ENCODE measurements at regions not wholly inside any gene's neighbourhood (a gene's known extent, or its start where the extent isn't known, plus 50 kb on each side); places are given as distances from the start of the nearest gene placed in this dataset.

DNA sequence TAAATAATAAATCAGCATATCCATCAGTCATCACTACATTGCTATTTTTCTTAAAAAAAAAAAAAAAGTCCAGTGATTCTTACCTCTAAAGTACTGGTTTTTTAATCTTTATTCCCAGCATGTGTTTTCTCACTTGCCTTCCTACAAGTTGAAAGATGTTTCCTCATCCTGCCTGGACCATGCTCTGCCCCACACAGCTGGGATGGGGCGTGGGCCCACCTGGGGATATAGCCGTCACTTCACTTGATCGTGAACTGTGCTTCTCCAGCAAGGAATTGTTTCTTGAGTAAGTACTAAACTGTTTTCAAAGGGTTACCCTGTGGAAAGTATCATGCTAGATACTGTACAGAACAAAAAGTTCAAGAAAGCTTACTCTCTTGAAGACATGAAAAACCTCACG lies 212.6 kb upstream of the HTR1E start:
- Mint-ChIP-seq H3K27me3 (ENCODE audit: unreplicated experiment) (no peaks in the 10 kb centered on the region), H3K27ac (ENCODE audit: unreplicated experiment) (no peak overlapping the region), H3K9me3 (ENCODE audit: unreplicated experiment) (peaks cover 4% of the 10 kb centered on the region), H3K4me1 (ENCODE audit: unreplicated experiment) (peaks cover 14% of the 10 kb centered on the region), H3K4me3 (ENCODE audit: unreplicated experiment) (no peak overlapping the region), H3K36me3 (ENCODE audit: unreplicated experiment) (no peaks in the 10 kb centered on the region)
- TF ChIP-seq, protein P1, sequence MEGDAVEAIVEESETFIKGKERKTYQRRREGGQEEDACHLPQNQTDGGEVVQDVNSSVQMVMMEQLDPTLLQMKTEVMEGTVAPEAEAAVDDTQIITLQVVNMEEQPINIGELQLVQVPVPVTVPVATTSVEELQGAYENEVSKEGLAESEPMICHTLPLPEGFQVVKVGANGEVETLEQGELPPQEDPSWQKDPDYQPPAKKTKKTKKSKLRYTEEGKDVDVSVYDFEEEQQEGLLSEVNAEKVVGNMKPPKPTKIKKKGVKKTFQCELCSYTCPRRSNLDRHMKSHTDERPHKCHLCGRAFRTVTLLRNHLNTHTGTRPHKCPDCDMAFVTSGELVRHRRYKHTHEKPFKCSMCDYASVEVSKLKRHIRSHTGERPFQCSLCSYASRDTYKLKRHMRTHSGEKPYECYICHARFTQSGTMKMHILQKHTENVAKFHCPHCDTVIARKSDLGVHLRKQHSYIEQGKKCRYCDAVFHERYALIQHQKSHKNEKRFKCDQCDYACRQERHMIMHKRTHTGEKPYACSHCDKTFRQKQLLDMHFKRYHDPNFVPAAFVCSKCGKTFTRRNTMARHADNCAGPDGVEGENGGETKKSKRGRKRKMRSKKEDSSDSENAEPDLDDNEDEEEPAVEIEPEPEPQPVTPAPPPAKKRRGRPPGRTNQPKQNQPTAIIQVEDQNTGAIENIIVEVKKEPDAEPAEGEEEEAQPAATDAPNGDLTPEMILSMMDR (IDR thresholded peaks at IDR 0.05): no peak
- DNase-seq (ENCODE audit: extremely low spot score, unreplicated experiment): no peak

- TF ChIP-seq, protein P1 (IDR thresholded peaks at IDR 0.05): no peak
- H3K9me3 Mint-ChIP-seq (ENCODE audit: unreplicated experiment): no peaks in the 10 kb centered on the region
- H3K27me3 Mint-ChIP-seq (ENCODE audit: unreplicated experiment): no peaks in the 10 kb centered on the region
- H3K27ac Mint-ChIP-seq (ENCODE audit: unreplicated experiment): no peak overlapping the region
- H3K36me3 Mint-ChIP-seq (ENCODE audit: unreplicated experiment): no peaks in the 10 kb centered on the region
- DNase-seq (ENCODE audit: extremely low spot score, unreplicated experiment): no peak
- H3K4me3 Mint-ChIP-seq (ENCODE audit: unreplicated experiment): no peak overlapping the region
- peaks cover 14% of the 10 kb centered on the region for H3K4me1 Mint-ChIP-seq (ENCODE audit: unreplicated experiment)
These were observed 213.6 kb upstream of the HTR1E start for GRCh38 chr6:86723729-86724128.

DNA sequence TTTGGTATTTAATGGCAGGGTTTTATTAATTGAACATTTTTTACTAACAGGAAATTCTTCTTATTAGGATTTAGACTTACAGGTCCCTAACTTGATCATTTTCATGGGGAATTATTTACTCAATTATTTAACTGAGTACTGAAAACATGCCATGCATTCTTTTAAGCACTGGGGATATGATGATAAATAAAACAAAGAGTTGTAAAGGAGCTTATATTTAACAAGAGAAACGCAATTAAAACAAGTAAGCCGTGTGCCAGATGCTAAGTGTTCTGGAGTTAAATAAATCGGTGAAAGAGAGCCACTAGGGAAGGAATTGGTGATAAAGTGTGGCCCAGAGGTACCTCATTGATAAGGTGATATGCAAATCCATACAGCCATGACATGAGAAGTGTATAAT lies 214.2 kb upstream of the HTR1E start:
- Mint-ChIP-seq H3K36me3 (ENCODE audit: unreplicated experiment) (no peaks in the 10 kb centered on the region), H3K9me3 (ENCODE audit: unreplicated experiment) (no peaks in the 10 kb centered on the region), H3K4me3 (ENCODE audit: unreplicated experiment) (no peak overlapping the region), H3K27ac (ENCODE audit: unreplicated experiment) (no peak overlapping the region), H3K4me1 (ENCODE audit: unreplicated experiment) (peaks cover 14% of the 10 kb centered on the region), H3K27me3 (ENCODE audit: unreplicated experiment) (no peaks in the 10 kb centered on the region)
- no peak for DNase-seq (ENCODE audit: extremely low spot score, unreplicated experiment)
- TF ChIP-seq, protein P1 (IDR thresholded peaks at IDR 0.05): no peak

- no peak overlapping the region for H3K27ac Mint-ChIP-seq (ENCODE audit: unreplicated experiment)
- H3K9me3 Mint-ChIP-seq (ENCODE audit: unreplicated experiment): no peaks in the 10 kb centered on the region
- H3K36me3 Mint-ChIP-seq (ENCODE audit: unreplicated experiment): no peaks in the 10 kb centered on the region
- H3K4me1 Mint-ChIP-seq (ENCODE audit: unreplicated experiment): peaks cover 14% of the 10 kb centered on the region
- DNase-seq (ENCODE audit: extremely low spot score, unreplicated experiment): no peak
- no peaks in the 10 kb centered on the region for H3K27me3 Mint-ChIP-seq (ENCODE audit: unreplicated experiment)
- TF ChIP-seq, protein P1 (IDR thresholded peaks at IDR 0.05): no peak
- no peak overlapping the region for H3K4me3 Mint-ChIP-seq (ENCODE audit: unreplicated experiment)
These were observed 215.2 kb upstream of the HTR1E start for GRCh38 chr6:86722131-86722530.

DNA sequence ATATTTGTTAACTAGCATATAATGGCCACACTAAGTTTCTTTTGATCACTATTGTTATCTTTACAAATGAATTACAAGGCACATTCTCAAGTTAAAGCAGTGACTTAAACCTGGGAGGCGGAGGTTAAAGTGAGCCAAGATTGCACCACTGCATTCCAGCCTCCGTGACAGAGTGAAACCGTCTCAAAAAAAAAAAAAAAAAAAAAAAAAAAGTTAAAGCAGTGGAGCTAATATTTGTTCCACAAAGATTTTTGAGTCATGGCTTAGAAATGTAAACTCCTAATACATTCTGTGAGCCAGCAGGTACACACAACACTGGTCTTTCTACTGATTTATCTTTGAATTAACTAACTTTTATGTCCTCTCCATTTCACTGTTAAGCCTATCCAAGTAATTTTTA lies 221.7 kb upstream of the HTR1E start:
- no peaks in the 10 kb centered on the region for H3K9me3 Mint-ChIP-seq (ENCODE audit: unreplicated experiment)
- no peak overlapping the region for H3K4me3 Mint-ChIP-seq (ENCODE audit: unreplicated experiment)
- no peaks in the 10 kb centered on the region for H3K4me1 Mint-ChIP-seq (ENCODE audit: unreplicated experiment)
- no peak overlapping the region for H3K27ac Mint-ChIP-seq (ENCODE audit: unreplicated experiment)
- TF ChIP-seq, protein P1 (IDR thresholded peaks at IDR 0.05): no peak
- H3K27me3 Mint-ChIP-seq (ENCODE audit: unreplicated experiment): no peaks in the 10 kb centered on the region
- no peaks in the 10 kb centered on the region for H3K36me3 Mint-ChIP-seq (ENCODE audit: unreplicated experiment)
- DNase-seq (ENCODE audit: extremely low spot score, unreplicated experiment): no peak
